CD14-positive monocyte (primary cell): ENCODE measurements at regions not wholly inside any gene's neighbourhood (a gene's known extent, or its start where the extent isn't known, plus 50 kb on each side); places are given as distances from the start of the nearest gene placed in this dataset.

ENCODE experiments used
- DNase-seq, 3 donors: peaks; one replicate each; pipeline ENCODE4 v3.0.0-alpha.2; 2011 to 2022
- H2AFZ ChIP-seq: 2 replicates; pipeline ENCODE4 v1.6.0; 2012; ENCODE audit warnings: mild to moderate bottlenecking, low read depth, low read length, inconsistent platforms; ENCODE audit not compliant: insufficient read depth, poor library complexity, severe bottlenecking
- H3K27ac ChIP-seq, 2 donors: 1 replicate in 1 of 2; 2 replicates in 1 of 2; pipeline ENCODE4 v1.5.1; 2012 to 2013; ENCODE audit warnings: low read length in 2 of 2, control low read depth in 1 of 2, inconsistent platforms in 1 of 2, low read depth in 1 of 2, mild to moderate bottlenecking in 1 of 2
- H3K27me3 ChIP-seq, 2 donors: one replicate each; pipeline versions ENCODE4 v1.6.0 to v1.6.1; 2011 to 2013; ENCODE audit warnings: low read length in 2 of 2; ENCODE audit not compliant: control insufficient read depth in 2 of 2, insufficient read depth in 2 of 2
- H3K36me3 ChIP-seq, 2 donors: replicated peaks in 1 of 2; 1 replicate in 1 of 2; 2 replicates in 1 of 2; pipeline versions ENCODE4 v1.5.1 to v1.6.1; 2012 to 2013; ENCODE audit warnings: low read length in 2 of 2, control low read depth in 1 of 2, inconsistent platforms in 1 of 2, mild to moderate bottlenecking in 1 of 2; ENCODE audit not compliant: insufficient read depth in 2 of 2, control insufficient read depth in 1 of 2
- H3K4me1 ChIP-seq, 2 donors: 1 replicate in 1 of 2; 2 replicates in 1 of 2; pipeline versions ENCODE4 v1.5.1 to v1.6.1; 2012 to 2013; ENCODE audit warnings: low read length in 2 of 2, control low read depth in 1 of 2, inconsistent platforms in 1 of 2, mild to moderate bottlenecking in 1 of 2, moderate library complexity in 1 of 2; ENCODE audit not compliant: insufficient read depth in 2 of 2, control insufficient read depth in 1 of 2
- H3K4me2 ChIP-seq: replicated peaks from 2 replicates; pipeline ENCODE3; 2012; ENCODE audit warnings: low read length, moderate library complexity, mild to moderate bottlenecking; ENCODE audit not compliant: poor library complexity, severe bottlenecking; ENCODE audit errors: extremely low read depth
- H3K4me3 ChIP-seq, 3 experiments: fragments of 200-600 bp in 1 of 3; sonication (generic) in 1 of 3; replicated peaks in 1 of 3; 1 replicate in 2 of 3; 2 replicates in 1 of 3; pipeline ENCODE4 v1.5.1; 2011 to 2013; ENCODE audit warnings: low read length in 3 of 3, mild to moderate bottlenecking in 3 of 3, control low read depth in 2 of 3, low read depth in 2 of 3, inconsistent platforms in 1 of 3, moderate library complexity in 1 of 3
- H3K79me2 ChIP-seq: 2 replicates; pipeline ENCODE4 v1.6.0; 2012; ENCODE audit warnings: mild to moderate bottlenecking, control low read depth, inconsistent platforms, low read length, moderate library complexity; ENCODE audit not compliant: insufficient read depth
- H3K9ac ChIP-seq: 2 replicates; pipeline ENCODE4 v1.6.0; 2017; ENCODE audit warnings: low read length, mild to moderate bottlenecking; ENCODE audit not compliant: insufficient read depth, poor library complexity, severe bottlenecking
- H3K9me3 ChIP-seq, 2 donors: replicated peaks in 1 of 2; 1 replicate in 1 of 2; 2 replicates in 1 of 2; pipeline versions ENCODE4 v1.5.1 to v1.6.1; 2012 to 2013; ENCODE audit warnings: low read length in 2 of 2, control low read depth in 1 of 2; ENCODE audit not compliant: control insufficient read depth in 1 of 2, insufficient read depth in 1 of 2
- H4K20me1 ChIP-seq: 2 replicates; pipeline ENCODE4 v1.6.0; 2012; ENCODE audit warnings: mild to moderate bottlenecking, low read length, control low read depth, moderate library complexity; ENCODE audit not compliant: insufficient read depth
- H3K27ac Mint-ChIP-seq, 7 donors: one replicate each; pipeline ENCODE4 v1.8.0; 2020; ENCODE audit warnings: mild to moderate bottlenecking in 7 of 7, mixed read lengths in 7 of 7, moderate library complexity in 6 of 7, inconsistent platforms in 2 of 7
- H3K27me3 Mint-ChIP-seq, 3 donors: one replicate each; pipeline ENCODE4 v1.8.0; 2021 to 2022; ENCODE audit warnings: low read depth in 3 of 3, mild to moderate bottlenecking in 3 of 3, mixed read lengths in 3 of 3, moderate library complexity in 3 of 3, inconsistent platforms in 1 of 3
- H3K36me3 Mint-ChIP-seq, 2 donors: one replicate each; pipeline ENCODE4 v1.8.0; 2020; ENCODE audit warnings: mixed read lengths in 2 of 2, inconsistent platforms in 1 of 2, mild to moderate bottlenecking in 1 of 2
- H3K4me1 Mint-ChIP-seq: one replicate; pipeline ENCODE4 v1.8.0; 2020; ENCODE audit warnings: mild to moderate bottlenecking, mixed read lengths
- H3K4me3 Mint-ChIP-seq, 2 donors: one replicate each; pipeline ENCODE4 v1.8.0; 2020; ENCODE audit warnings: mild to moderate bottlenecking in 2 of 2, mixed read lengths in 2 of 2, moderate library complexity in 1 of 2
- H3K9me3 Mint-ChIP-seq, 7 donors: one replicate each; pipeline ENCODE4 v1.8.0; 2020 to 2022; ENCODE audit warnings: mixed read lengths in 7 of 7, mild to moderate bottlenecking in 6 of 7, moderate library complexity in 6 of 7, inconsistent platforms in 2 of 7
- CTCF ChIP-seq: fragments of 200-600 bp; IDR thresholded peaks from one replicate; pipeline ENCODE4 v1.8.0; 2022; ENCODE audit warnings: antibody characterized with exemption, mild to moderate bottlenecking
- WGBS: methylation state at CpG from one replicate; pipeline ENCODE4 v1.1.5; 2013; ENCODE audit warnings: missing lambda C conversion rate; ENCODE audit not compliant: insufficient coverage; 5-methylcytosine and 5-hydroxymethylcytosine counted together
- intact Hi-C, 2 donors: fragments of 100-400 bp; cut with micrococcal nuclease; formaldehyde crosslinking; loops; one replicate each; pipeline versions ENCODE4 v1.15.0 to v1.15.1; 2023

DNA sequence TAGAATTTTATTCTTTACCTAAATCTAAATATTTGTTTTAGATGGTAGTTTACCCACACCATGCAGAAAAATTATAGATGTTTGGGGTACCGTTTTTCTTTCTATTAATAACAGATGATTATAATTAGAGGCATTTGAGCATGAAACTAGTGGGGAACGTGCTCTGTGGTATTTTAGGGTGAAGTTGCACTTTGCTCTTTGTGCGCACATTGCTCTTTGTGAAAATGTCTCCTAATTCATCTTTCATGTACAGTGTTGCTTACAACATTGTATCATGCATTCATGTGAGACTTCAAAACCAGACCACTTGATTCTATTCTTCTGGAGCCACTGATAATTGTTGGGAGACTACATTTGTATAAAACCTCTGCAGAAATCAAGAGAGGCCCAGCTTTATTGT is 449.1 kb upstream of the RGS6 start:
- H3K9me3 Mint-ChIP-seq, result no peaks in the 10 kb centered on the region
- Histone ChIP-seq H3K4me1 (peaks cover 22 to 32% of the 10 kb centered on the region in 2 donors), H3K9me3 (no peaks in the 10 kb centered on the region), H2AFZ (no peak overlapping the region), H3K4me2 (no peak overlapping the region), H3K4me3 (no peak overlapping the region), H3K36me3 (peaks cover 0 to 11% of the 10 kb centered on the region in 2 donors), H3K9ac (no peak overlapping the region), H4K20me1 (peaks cover 28% of the 10 kb centered on the region), H3K27ac (no peak overlapping the region), H3K27me3 (no peaks in the 10 kb centered on the region), H3K79me2 (peaks cover 4% of the 10 kb centered on the region)
- H3K27ac Mint-ChIP-seq, result no peak overlapping the region
- intact Hi-C loops, result no loop called here
- no peaks in the 10 kb centered on the region for H3K27me3 Mint-ChIP-seq
- peaks cover 17 to 40% of the 10 kb centered on the region in 2 donors for H3K36me3 Mint-ChIP-seq
- no CpG with 5 or more reads among the region's 3 CpGs for WGBS
- no peak for TF ChIP-seq CTCF
- H3K4me3 Mint-ChIP-seq, result no peak overlapping the region
- DNase-seq, result no peak
- peaks cover 42% of the 10 kb centered on the region for H3K4me1 Mint-ChIP-seq

GRCh38 chr14:71485833-71486232 is 446.4 kb upstream of the RGS6 start:
- H3K9me3 ChIP-seq, result no peaks in the 10 kb centered on the region
- H3K9me3 Mint-ChIP-seq, result no peaks in the 10 kb centered on the region
- peaks cover 5 to 6% of the 10 kb centered on the region in 2 donors for H3K4me1 ChIP-seq
- intact Hi-C loops, result no loop called here
- H3K27ac Mint-ChIP-seq, result no peak overlapping the region
- TF ChIP-seq CTCF, result no peak
- H3K27ac ChIP-seq, result no peak overlapping the region
- H3K4me3 Mint-ChIP-seq, result peak overlapping the region in 1 of 2 donors; percentile 8
- H3K36me3 ChIP-seq, result peaks cover 0 to 11% of the 10 kb centered on the region in 2 donors
- no peaks in the 10 kb centered on the region for H3K79me2 ChIP-seq
- H3K4me3 ChIP-seq, result no peak overlapping the region
- DNase-seq, result no peak
- H3K4me2 ChIP-seq, result no peak overlapping the region
- peaks cover 26% of the 10 kb centered on the region for H3K4me1 Mint-ChIP-seq
- peaks cover 40% of the 10 kb centered on the region for H4K20me1 ChIP-seq
- no peaks in the 10 kb centered on the region for H3K27me3 ChIP-seq
- no CpG with 5 or more reads among the region's 2 CpGs for WGBS
- no peaks in the 10 kb centered on the region for H3K27me3 Mint-ChIP-seq
- H3K36me3 Mint-ChIP-seq, result peaks cover 22 to 45% of the 10 kb centered on the region in 2 donors
- H2AFZ ChIP-seq, result no peak overlapping the region
- no peak overlapping the region for H3K9ac ChIP-seq
